ENCODE measurements at regions not wholly inside any gene's neighbourhood (a gene's known extent, or its start where the extent isn't known, plus 50 kb on each side); places are given as distances from the start of the nearest gene placed in this dataset.

DNA sequence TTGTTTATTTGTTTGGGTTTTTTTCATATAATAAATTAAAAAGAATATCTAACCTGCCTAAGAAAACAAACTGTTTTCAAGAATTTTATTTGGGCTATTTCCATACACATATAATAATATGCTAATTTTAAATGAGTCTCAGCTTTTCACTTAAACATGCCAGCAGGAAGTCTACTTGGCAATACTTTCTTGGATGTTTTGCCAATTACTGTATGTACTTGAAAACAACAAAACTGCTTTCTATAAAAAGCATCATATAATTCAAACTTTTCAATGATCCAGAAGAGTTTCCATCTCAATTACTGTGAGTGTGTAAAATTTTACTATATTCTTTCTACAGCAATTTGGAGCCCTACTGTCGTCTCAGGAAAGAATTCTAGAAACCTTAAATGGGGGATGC, 961.2 kb downstream of the PCDH17 start (continued):
- TF ChIP-seq, protein P1, sequence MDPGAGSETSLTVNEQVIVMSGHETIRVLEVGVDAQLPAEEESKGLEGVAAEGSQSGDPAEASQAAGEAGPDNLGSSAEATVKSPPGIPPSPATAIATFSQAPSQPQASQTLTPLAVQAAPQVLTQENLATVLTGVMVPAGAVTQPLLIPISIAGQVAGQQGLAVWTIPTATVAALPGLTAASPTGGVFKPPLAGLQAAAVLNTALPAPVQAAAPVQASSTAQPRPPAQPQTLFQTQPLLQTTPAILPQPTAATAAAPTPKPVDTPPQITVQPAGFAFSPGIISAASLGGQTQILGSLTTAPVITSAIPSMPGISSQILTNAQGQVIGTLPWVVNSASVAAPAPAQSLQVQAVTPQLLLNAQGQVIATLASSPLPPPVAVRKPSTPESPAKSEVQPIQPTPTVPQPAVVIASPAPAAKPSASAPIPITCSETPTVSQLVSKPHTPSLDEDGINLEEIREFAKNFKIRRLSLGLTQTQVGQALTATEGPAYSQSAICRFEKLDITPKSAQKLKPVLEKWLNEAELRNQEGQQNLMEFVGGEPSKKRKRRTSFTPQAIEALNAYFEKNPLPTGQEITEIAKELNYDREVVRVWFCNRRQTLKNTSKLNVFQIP (CRISPR knock-in tag; IDR thresholded peaks at IDR 0.05; ENCODE audit: borderline replicate concordance, low read depth): no peak
- TF ChIP-seq ISL1 (CRISPR knock-in tag; IDR thresholded peaks at IDR 0.05) (no peak), SNAI2 (CRISPR knock-in tag; IDR thresholded peaks at IDR 0.05) (no peak), ARNTL (CRISPR knock-in tag; IDR thresholded peaks at IDR 0.05; ENCODE audit: borderline replicate concordance, low read depth) (no peak), GLIS3 (CRISPR knock-in tag; IDR thresholded peaks at IDR 0.05) (no peak)
- TF ChIP-seq, protein P2, sequence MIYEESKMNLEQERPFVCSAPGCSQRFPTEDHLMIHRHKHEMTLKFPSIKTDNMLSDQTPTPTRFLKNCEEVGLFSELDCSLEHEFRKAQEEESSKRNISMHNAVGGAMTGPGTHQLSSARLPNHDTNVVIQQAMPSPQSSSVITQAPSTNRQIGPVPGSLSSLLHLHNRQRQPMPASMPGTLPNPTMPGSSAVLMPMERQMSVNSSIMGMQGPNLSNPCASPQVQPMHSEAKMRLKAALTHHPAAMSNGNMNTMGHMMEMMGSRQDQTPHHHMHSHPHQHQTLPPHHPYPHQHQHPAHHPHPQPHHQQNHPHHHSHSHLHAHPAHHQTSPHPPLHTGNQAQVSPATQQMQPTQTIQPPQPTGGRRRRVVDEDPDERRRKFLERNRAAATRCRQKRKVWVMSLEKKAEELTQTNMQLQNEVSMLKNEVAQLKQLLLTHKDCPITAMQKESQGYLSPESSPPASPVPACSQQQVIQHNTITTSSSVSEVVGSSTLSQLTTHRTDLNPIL (CRISPR knock-in tag; IDR thresholded peaks at IDR 0.05; ENCODE audit: low read depth): no peak
- TF ChIP-seq, protein P3, sequence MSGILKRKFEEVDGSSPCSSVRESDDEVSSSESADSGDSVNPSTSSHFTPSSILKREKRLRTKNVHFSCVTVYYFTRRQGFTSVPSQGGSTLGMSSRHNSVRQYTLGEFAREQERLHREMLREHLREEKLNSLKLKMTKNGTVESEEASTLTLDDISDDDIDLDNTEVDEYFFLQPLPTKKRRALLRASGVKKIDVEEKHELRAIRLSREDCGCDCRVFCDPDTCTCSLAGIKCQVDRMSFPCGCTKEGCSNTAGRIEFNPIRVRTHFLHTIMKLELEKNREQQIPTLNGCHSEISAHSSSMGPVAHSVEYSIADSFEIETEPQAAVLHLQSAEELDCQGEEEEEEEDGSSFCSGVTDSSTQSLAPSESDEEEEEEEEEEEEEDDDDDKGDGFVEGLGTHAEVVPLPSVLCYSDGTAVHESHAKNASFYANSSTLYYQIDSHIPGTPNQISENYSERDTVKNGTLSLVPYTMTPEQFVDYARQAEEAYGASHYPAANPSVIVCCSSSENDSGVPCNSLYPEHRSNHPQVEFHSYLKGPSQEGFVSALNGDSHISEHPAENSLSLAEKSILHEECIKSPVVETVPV (CRISPR knock-in tag; IDR thresholded peaks at IDR 0.05): no peak

DNA sequence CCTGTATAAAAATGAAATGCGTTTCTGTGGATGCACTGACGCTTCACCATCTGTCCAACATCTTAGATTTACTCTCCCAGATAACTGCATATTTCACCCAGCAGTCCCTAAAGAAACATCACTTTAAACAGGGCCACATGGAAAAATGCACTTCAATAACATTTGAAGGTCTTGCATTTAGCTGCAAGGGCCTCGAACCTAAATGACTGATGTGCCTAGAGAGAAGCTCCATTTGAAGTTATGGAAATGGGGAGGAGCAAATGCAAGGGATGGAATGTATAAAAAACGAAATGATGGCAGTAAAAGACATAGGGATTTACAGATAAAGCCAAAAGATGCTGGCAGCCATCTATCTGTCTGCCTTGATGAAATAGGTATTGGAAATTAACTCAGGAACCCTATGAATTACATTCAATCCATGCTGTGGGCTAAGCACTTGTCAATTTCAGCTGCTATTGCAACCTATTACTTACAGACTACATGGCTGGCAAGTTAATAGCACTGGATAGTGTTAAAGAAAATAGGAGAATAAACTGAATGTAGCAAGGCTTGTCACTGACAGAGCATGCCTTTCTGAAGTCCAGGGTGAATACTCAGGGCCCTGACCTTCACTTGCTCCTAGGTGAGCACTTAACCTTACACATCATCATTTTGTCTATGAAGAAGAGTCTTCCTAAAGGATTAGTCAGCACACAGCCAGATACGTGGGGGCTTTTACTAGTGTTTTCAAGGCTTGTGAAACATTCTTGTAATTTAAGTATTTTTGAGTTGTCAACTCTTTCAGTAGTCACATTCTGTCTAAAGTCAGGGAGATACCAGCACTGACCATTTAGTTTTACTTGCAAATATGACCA, 963.4 kb downstream of the PCDH17 start:
- TF ChIP-seq ZFP30 (CRISPR knock-in tag; IDR thresholded peaks at IDR 0.05) (no peak), GLIS3 (CRISPR knock-in tag; IDR thresholded peaks at IDR 0.05) (no peak)
- no peak for ATAC-seq

DNA sequence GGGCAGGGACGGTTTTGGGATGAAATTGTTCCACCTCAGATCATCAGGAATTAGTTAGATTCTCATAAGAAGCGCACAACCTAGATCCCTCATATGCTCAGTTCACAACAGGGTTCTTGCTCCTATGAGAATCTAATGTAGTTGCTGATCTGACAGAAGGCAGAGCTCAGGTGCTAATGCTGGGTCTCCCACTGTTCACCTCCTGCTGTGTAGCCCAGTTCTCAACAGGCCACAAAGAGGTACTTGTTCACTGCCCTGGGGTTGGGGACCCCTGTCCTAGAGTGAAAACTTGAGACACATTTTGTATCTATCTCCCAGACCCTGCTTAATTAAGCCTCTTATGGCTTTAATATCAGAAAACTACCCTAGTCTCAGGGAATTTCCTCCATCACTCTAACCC, 966.0 kb downstream of the PCDH17 start:
- ATAC-seq: no peak
- TF ChIP-seq ZC3H10 (CRISPR knock-in tag; IDR thresholded peaks at IDR 0.05) (no peak), ZNF8 (CRISPR knock-in tag; IDR thresholded peaks at IDR 0.05) (no peak), CSDC2 (CRISPR knock-in tag; IDR thresholded peaks at IDR 0.05) (no peak), OSR1 (CRISPR knock-in tag; IDR thresholded peaks at IDR 0.05) (no peak), ARNTL (CRISPR knock-in tag; IDR thresholded peaks at IDR 0.05; ENCODE audit: borderline replicate concordance, low read depth) (no peak), ZFP3 (CRISPR knock-in tag; IDR thresholded peaks at IDR 0.05) (no peak), RARB (CRISPR knock-in tag; IDR thresholded peaks at IDR 0.05) (no peak), ZFP30 (CRISPR knock-in tag; IDR thresholded peaks at IDR 0.05) (no peak), ISL1 (CRISPR knock-in tag; IDR thresholded peaks at IDR 0.05) (no peak), TCF4 (CRISPR knock-in tag; IDR thresholded peaks at IDR 0.05; ENCODE audit: borderline replicate concordance) (no peak), ESRRG (CRISPR knock-in tag; IDR thresholded peaks at IDR 0.05) (no peak), GLIS3 (CRISPR knock-in tag; IDR thresholded peaks at IDR 0.05) (no peak), TOX (CRISPR knock-in tag; IDR thresholded peaks at IDR 0.05; ENCODE audit: borderline replicate concordance) (no peak), PPARA (CRISPR knock-in tag; IDR thresholded peaks at IDR 0.05; ENCODE audit: borderline replicate concordance) (no peak), ZNF565 (CRISPR knock-in tag; conservative IDR thresholded peaks at IDR 0.05; ENCODE audit: low read depth) (no peak)
- TF ChIP-seq, protein P3 (CRISPR knock-in tag; IDR thresholded peaks at IDR 0.05): no peak
- TF ChIP-seq, protein P4, sequence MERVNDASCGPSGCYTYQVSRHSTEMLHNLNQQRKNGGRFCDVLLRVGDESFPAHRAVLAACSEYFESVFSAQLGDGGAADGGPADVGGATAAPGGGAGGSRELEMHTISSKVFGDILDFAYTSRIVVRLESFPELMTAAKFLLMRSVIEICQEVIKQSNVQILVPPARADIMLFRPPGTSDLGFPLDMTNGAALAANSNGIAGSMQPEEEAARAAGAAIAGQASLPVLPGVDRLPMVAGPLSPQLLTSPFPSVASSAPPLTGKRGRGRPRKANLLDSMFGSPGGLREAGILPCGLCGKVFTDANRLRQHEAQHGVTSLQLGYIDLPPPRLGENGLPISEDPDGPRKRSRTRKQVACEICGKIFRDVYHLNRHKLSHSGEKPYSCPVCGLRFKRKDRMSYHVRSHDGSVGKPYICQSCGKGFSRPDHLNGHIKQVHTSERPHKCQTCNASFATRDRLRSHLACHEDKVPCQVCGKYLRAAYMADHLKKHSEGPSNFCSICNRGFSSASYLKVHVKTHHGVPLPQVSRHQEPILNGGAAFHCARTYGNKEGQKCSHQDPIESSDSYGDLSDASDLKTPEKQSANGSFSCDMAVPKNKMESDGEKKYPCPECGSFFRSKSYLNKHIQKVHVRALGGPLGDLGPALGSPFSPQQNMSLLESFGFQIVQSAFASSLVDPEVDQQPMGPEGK (CRISPR knock-in tag; IDR thresholded peaks at IDR 0.05; ENCODE audit: borderline replicate concordance): no peak
- TF ChIP-seq, protein P1 (CRISPR knock-in tag; IDR thresholded peaks at IDR 0.05; ENCODE audit: borderline replicate concordance, low read depth): no peak
- TF ChIP-seq, protein P2 (CRISPR knock-in tag; IDR thresholded peaks at IDR 0.05; ENCODE audit: low read depth): no peak

All from SK-N-SH treated with all-trans-retinoic acid at 6 μM for 48 hours (cell line).